HG02943 (cell line): ENCODE measurements at regions not wholly inside any gene's neighbourhood (a gene's known extent, or its start where the extent isn't known, plus 50 kb on each side); places are given as distances from the start of the nearest gene placed in this dataset.

Experiments
- ATAC-seq: cut with Tn5 transposase; IDR thresholded peaks from one replicate; pipeline ENCODE4 v1.9.1; 2021; ENCODE audit warnings: mild to moderate bottlenecking, low read depth, moderate library complexity; ENCODE audit not compliant: unreplicated experiment

DNA sequence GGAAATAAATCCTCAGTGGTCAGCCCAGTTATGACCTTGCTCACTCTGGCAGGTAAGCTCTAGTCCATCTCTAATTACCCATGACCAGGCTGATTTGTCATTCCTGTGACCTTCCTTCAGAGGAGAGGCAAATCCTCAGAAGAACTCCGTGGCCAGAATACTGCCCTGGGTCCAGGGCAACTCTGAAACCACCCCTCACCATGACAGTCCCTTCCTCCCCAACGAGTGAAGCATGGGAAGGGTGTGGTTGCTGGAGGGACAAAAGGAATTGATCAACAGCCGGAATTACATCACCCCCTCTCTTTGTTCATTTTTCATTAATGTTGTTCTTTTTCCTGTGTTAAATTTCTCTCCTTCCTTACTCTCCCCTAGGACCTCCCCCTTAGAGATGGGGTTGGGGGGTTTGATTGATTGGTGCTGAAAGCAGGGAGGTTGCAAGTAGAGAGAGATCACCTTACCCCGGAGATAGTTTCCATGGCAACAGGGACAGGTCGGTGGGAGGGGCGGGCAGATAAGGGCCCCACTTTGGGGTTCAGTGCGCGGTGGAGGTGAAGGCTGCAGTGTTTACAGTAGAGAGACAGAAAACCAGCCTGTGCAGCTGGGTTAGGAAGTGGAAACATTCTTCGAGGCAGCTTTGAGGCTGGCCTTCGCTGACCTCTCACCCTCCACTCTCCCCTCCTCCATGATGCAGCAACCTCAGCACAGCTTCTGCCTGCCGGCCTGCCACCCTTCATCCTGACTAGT, 647.4 kb downstream of the BCOR start:
- ATAC-seq, result no peak

DNA sequence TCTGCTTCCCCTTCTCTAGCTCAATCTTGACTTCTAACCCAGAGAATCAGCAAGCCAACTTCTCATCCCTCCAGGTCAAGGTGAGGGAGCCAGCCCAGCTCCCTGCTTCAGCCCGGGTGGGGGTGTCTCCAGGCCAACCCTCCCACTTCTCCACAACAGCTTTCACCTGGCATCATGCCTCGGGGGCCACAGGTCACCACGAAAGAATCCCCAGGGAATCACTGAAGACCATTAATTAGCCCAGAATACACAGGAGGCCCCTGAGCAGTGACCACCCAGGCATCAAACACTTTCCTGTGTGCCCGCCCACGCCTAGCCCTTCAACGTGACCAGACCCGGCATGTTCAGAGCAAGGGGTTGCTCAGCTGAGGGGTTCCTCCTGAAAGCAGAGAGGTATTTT, 646.7 kb downstream of the BCOR start:
- no peak for ATAC-seq

- ATAC-seq, result no peak
These were observed 645.4 kb downstream of the BCOR start for GRCh38 chrX:39452401-39452800.

DNA sequence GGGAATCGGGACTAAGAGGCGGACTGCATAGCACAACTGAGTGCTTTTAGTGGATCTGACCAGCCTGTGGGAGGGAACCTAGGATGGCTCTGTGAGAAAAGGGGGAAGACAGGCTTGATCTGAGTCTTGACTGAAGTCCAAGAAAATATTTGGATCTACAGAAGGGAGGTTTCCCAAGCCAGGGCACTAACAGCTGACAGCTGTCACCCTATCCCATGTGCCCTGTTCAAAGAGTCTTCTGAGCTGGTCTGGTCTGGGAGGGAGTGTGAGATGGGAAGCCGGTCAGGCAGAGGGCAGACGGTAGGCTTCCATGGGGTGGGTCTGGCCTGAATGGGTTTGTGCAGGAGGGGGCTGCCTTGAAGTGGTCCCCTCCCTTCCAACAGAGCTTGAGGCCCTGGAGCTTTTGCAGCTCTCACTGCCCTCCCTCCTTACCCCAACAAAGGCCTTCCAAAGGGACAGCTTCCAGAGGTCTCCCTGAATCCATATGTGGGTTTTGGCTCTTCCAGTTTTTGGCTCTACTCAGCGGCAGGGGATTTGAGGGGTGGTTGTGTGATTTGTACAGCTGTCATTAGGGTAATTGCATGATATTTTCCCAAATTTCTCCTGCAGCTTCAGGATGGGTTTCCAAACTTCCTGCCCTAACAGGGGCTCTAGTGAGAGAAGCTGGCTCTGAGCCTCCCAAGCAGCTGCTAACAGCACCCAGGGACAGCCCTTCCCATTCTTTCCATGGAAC, 643.7 kb downstream of the BCOR start:
- ATAC-seq, result no peak

GRCh38 chrX:39456894-39457604, 640.7 kb downstream of the BCOR start:
- ATAC-seq, result no peak

DNA sequence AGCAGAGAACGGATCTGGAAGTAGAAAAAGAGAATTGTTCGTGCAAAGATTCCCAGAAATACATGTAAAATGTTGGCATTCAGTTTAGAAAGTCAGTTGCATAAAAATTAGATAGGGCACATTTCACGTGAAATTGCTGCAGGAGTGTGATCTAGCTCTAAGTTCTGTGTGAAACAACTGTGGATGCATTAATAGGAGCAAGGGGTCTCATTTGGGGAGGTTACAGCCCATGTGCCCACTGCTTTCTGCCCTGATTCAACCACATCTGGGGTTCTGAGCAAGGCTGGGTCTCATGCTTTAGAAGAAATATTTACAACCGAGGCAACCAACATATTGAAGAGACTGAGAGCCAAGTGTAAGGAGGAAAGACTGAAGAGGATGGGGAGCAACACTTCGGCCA, 639.0 kb downstream of the BCOR start:
- ATAC-seq, result no peak

DNA sequence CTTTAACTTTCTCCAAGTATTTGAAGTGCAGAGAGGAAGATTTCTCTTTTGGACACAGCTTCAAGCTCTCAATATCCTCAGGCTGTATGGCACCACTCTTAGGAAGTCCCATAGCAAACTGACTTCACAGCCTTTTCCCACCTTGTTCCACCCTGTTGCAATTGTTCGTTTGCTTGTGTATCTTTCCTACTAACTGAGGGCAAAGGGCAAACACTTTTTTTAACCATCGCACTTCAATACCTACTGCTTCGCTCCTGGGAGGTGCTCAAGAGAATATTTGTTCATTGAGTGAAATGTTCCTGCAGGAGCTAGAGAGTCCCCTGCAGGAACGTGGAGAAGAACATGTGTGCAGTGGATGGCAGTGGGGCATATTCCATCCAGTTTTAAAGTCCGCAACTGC, 638.6 kb downstream of the BCOR start:
- no peak for ATAC-seq

DNA sequence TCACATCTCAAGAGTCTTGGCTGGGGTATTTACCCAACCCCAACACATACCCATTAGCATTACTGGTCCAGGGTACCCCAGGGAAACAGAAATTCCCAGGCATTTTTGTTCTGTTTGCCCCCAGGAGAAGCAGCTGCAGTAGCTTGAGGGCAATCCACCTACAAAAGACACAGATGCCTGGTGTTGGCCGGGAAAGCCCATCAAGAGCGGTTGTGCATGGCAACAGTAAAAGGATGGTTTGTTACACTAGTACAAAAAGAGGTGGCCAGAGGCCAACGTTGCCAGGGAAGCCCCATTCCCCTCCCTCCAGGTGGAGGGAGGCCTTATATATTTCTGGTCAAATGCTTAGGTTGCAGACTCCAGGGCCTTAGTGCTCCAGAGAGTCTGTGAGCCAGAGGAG, 637.8 kb downstream of the BCOR start:
- ATAC-seq, result no peak

- no peak for ATAC-seq
These were observed 637.3 kb downstream of the BCOR start for GRCh38 chrX:39460499-39460898.

DNA sequence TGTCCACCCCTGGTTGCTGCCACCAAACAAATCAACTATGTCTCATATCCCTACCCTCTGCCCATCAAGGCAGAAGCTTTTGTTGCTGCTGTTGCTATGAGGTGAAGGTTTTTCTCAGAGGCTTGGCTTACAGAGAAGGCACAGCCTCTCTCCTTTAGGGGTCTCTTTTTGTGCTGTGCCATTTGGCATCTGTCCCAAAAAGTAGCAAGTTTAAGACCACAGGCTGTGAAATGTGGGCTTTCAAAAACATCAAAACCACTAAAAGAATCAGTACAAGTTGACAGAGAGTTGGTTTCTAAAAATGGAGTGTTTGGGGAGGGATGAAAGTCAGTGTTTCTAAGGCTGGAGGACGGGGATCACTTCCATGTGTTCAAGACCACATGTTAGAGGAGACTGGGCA, 634.9 kb downstream of the BCOR start:
- ATAC-seq, result no peak

DNA sequence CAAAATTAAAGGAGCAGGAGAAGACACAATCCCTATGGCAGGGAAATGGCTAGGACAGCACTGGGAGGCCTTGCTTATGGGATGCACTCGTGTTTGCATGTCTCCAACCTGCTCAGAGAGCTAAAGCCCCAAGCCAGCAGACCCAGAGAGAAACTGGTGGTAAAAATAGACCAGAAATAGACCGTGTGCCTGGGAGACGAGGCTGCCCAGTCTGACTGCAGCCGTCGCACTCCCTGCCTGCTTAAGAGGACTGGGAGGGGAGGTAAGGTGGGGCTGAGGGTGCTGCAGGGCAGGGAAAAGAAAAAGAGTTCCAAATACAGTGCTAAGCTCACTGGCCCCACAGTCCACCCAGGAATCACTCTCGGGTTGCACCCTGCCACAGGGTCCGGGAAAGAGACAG, 633.5 kb downstream of the BCOR start:
- ATAC-seq, result no peak

DNA sequence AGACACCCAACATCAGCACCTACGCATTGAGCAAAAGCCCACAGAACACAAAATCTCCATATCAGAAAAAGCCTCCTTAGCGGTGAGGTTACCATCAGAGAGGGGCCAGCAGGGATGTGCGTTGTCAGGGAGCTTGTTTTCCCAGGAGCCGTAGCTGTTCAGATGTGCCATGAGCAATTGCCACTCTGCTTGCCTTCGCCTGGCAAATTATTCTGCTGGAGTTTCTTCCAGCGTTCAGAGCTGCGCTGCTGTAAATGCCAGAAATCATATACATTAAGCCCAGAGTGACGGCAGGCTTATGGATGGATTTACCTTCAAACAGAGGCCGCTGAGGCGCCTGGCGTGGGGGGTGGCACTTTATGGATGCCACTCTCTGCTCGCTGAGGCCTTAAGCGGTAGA, 632.3 kb downstream of the BCOR start:
- ATAC-seq, result no peak

DNA sequence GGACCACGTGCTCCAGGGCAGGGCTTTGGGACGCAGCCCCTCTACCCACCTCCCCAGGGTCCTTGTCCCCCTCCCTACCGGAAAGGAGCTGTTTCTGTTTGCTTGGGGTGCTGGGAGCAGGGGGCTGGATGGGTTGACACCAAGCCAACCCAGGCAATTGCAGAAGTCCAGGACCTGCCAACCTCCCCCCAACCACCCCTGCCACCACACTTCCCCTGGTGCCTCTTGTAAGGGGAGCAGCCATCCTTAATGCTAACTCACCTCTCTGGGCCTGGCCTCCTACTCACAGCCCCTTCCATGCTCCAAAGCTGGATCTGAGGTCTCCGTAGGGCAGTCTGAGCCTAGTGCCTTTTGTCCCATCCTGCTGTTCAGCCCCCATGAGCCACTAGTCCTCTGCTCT, 631.9 kb downstream of the BCOR start:
- no peak for ATAC-seq

DNA sequence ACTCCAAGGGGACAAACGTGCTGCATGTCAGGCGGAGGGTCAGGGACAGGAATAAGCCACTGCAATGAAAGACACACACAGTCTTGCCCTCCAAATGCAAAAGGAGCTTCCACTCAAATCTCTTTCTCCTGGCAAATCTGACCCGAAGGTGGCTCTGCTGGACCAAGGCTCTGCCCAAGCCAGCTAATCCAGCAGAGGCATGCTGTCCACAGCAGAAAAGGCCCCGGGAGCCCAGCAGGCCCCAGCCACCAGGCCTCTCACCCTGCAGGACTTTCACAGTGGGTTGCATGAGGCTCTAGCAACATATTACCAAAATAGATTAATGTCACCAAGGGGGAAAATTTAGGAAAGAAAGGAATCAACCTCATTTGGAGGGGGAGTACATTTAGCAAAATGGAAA, 628.6 kb downstream of the BCOR start:
- no peak for ATAC-seq

DNA sequence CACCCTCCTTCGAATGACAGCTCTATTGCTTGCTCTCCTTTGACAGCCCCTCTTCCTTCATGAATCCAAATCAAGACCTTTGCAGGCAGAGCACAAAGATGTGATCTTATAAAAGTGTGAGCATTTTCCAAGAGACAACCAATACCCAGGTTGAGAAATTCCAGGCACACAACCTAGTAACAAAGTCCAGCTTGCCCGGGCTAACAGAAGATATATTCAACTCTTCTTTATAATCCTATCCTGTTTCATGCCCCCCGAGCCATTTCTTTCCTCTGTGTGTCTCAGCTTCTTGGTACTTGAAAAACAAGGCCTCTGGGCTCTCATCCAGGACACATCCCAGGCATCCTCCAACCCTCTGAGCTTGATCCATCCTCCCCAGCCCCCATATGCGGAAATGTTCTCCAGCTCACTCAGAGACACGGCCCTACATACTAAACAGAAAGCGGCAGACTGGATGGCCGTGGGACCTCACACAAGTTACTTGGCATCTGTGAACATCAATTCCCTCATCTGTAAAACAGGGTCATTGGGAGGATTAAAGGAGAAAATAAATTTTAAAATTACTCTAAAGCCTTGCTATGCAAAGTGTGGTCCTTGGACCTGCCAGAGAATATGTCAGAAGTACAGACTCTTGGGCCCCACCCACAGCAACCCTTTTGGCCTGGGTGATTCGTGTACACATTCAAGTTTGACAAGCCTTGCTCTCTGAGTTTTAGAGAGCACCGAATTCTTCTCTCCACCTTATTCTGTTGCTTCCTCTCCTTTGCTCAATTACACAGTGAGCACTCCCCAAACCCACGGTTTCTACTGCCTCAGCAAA, 627.0 kb downstream of the BCOR start:
- ATAC-seq, result no peak

- no peak for ATAC-seq
These were observed 625.6 kb downstream of the BCOR start for GRCh38 chrX:39472161-39472560.

DNA sequence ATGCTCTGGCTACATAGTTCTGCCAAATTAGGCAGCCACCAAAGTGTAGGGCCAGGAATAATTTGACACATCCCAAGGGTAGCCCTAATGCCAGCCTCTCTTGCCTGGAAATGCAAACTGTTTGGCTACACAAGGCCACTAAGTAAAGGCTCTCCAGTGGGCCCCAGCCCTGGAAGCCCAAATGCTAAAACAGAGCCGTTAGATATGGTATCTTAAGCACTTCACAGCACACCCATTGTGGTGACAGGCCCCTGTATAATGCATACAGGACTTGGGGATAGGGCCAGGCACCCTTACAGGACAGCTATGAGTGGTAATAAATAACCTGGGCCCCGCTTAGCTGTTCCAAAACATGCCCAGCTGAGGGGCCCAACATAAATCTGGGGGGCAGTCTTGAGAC, 623.9 kb downstream of the BCOR start:
- ATAC-seq, result no peak

GRCh38 chrX:39475372-39475771, 622.4 kb downstream of the BCOR start:
- ATAC-seq, result no peak

- ATAC-seq, result no peak
These were observed 621.1 kb downstream of the BCOR start for GRCh38 chrX:39476604-39477021.

DNA sequence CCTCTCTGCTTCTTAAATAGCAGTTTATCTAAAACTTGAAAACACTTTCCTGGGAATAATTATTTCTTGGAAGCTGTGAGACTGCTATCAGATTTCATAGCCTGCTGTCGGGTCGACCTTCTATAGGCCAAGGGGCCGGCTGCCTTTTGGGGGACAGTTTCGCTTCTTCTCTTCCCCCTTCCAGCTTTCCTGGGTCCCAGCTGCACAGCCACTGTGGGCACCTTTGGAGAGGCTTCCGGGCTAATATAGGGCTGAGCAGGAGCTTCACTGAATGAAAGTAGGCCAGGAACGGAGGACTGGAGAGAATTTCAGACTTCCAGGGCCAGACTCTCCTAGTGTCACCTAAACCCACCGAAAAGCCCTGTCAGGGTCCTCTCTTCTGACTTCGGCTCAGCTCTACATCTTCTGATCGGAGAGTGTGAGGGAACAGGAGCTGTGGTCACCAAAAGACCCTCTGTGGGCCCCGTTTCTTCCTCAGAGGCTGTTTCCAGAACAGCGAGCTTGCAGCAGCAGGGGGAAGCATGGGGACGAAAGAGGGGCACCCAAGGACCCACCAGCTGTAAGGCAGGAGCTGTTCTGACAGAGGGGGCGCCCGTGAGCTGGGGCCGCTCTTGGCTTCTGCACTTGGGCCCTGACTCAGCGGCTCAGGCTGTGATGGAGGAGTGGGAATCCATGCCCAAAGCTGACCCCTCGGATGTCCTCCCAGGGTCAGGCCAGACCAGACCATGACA, 620.6 kb downstream of the BCOR start:
- ATAC-seq, result no peak
